Fibroblast of peridontal ligament (primary cell): ENCODE measurements at regions not wholly inside any gene's neighbourhood (a gene's known extent, or its start where the extent isn't known, plus 50 kb on each side); places are given as distances from the start of the nearest gene placed in this dataset.

Experiments used
- DNase-seq: peaks from one replicate; pipeline ENCODE4 v3.0.0-alpha.2; 2010; ENCODE audit errors: extremely low read depth

- no peak for DNase-seq
Observed at GRCh38 chr11:128328955-128329551, 258.3 kb downstream of the ETS1 start.

DNA sequence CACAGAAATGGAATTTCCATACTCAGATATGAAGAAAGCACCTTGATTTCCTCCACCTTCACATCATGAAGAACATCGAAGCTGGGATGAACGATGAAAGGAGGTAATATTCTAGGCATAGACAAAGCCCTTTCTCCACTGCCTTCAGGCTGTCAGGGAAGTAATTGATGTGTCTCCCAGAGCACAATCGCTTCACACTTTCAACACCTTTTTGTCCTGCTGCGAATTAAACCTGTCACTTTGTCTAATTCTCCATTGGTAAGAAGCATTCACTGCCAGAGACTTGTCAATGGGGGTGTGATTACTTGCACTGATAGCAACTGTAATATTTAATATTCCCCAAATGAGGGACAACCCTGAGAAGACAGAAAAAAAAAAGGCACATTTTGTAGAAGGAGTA, 260.1 kb downstream of the ETS1 start:
- DNase-seq, result no peak

GRCh38 chr11:128326791-128327190, 260.6 kb downstream of the ETS1 start:
- no peak for DNase-seq

- DNase-seq, result no peak
Observed at GRCh38 chr11:128324531-128325141, 262.7 kb downstream of the ETS1 start.

GRCh38 chr11:128324051-128324481, 263.3 kb downstream of the ETS1 start:
- DNase-seq, result no peak

- DNase-seq, result peak; percentile 49
Observed at GRCh38 chr11:128323381-128323780, 264.0 kb downstream of the ETS1 start.

DNA sequence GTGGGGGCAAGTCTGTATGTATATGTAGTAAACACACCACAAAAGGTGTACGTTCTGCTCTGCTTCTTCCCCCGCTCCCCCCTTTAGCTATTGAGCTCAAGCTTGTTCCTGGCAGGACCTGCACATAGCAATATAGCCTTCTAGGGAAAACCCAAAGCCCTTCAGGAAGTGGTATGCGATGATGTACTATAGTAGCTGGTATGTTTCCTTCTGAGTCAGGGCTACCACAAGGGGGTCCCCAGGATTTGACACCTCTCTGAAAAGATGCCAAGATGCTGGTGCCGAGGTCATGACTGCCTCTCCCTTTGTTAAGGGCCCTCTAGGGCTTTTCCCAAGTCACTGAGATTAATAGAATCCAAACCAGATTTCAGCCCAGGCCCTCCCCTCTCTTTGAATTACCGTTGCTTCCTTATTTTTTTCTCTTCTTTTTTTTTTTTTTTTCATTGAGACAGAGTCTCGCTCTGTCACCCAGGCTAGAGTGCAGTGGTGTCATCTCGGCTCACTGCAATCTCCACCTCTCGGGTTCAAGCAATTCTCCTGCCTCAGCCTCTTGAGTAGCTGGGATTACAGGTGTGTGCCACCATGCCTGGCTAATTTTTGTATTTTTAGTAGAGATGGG, 268.4 kb downstream of the ETS1 start:
- no peak for DNase-seq

GRCh38 chr11:128316541-128317227, 270.7 kb downstream of the ETS1 start:
- no peak for DNase-seq

DNA sequence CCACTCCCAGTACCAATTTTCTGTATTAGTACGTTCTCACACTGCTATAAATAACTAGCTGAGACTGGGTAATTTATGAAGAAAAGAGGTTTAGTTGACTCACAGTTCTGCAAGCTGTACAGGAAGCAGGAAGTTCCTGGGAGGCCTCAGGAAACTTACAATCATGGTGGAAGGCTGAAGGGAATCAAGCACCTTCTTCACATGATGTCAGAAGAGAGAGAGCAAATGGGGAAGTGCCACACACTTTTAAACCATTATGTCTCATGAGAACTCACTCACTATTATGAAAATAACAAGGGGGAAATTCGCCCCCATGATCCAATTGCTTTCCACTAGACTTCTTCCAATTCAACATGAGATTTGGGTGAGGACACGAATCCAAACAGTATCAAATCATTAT, 271.4 kb downstream of the ETS1 start:
- DNase-seq, result no peak

DNA sequence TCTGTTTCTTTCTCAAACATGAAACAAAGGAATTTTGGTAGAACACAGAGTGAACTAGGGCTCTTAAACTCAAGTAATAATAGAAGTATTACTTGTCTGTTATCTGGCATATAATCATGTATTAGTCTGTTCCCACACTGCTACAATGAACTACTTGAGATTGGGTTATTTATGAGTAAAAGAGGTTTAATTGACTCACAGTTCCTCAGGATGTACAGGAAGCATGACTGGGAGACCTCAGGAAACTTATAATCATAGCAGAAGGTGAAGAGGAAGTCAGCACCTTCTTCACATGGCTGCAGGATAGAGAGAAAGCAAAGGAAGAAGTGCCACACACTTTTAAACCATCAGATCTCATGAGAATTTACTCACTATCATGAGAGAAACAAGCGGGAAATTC, 273.4 kb downstream of the ETS1 start:
- DNase-seq, result no peak

GRCh38 chr11:128311742-128312719, 275.3 kb downstream of the ETS1 start:
- no peak for DNase-seq

DNA sequence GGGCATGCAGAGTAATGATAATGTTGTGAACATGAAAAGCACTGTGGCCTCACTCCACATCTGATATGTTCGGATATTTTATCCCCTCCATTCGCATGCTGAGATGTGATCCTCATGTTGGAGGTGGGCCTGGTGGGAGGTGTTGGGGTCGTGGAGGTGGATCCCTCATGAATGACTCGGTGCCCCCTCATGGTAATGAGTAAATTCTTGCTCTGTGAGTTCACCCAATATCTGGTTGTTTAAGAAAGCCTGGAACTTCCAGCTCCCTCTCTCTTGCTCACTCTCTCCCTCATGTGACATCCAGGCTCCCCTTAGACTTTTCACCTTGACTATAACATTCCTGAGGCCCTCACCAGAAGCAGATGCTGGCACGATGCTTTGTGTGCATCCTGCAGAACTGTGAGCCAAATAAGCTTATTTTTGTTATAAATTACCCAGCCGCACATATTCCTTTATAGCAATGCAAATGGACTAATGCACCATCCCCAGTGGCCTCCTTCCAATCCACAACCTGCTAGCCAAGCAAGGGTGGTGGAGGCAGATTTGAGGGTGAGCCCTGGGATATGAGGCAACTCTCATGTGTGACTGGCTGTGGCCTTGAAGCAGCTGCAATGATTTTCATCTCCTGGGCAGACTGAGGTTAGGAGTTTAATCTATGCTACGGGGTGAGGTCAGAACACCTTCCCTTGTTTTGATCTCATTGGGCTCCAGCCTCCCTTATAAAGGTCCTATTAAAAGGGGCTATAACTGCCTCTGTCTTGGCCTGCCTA, 276.5 kb downstream of the ETS1 start:
- no peak for DNase-seq

DNA sequence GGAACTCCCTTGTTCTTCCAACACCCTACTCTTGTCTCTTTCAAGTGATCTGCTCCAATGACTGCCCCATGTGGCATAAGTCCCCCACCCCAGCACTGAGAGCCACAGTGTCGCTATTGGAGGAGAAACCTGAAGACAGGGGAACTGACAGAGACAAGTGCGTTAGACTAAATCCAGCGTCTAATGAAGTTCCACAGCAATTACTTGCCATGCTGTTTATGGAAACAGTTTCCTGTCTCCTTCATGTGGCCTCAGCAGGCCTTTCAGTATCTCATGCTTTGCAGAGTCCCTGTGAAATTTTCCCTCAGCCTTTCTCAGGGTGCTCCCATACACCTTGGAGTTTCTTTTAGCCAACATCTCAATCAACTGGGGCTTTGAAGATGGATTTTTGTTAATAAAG, 277.4 kb downstream of the ETS1 start:
- DNase-seq, result no peak

GRCh38 chr11:128308794-128309193, 278.6 kb downstream of the ETS1 start:
- DNase-seq, result no peak

- no peak for DNase-seq
Observed at GRCh38 chr11:128305588-128305987, 281.8 kb downstream of the ETS1 start.

DNA sequence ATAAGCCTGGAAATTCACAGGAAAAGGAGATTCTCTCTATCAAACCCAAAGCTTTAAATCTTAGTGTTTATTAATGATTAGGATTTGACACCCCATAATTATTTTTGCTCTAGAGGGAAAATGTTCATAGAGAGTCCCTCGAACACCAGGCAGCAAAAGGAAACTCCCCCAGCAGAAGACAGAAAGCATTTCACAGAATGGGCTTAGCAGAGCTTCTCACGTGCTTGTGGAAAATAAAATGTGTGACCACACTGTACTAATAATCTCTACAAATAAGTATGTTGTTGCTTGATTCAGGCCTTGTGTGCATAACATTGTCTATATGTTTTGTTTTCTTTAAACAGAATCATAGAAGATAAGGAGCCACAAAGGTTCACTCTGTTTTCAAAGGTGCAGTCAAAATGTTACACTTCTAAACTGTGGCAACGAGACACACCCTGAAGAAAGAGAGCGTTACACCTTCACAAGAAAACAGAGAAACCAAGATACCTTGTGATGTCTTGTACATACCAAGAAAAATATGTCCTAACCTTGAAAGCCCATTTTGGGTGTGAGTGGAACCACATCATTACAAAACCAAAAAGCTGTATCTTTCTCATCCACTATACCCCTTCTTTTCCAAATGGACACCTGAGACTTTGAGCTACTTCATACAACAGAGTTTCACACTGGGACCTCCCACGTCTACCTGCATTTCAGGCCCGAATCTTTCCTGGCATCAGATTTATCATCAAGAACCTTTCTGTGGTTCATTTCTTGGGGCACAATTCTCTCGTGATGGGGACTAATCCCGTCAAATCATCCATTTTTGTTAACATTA, 282.5 kb downstream of the ETS1 start:
- DNase-seq, result no peak

DNA sequence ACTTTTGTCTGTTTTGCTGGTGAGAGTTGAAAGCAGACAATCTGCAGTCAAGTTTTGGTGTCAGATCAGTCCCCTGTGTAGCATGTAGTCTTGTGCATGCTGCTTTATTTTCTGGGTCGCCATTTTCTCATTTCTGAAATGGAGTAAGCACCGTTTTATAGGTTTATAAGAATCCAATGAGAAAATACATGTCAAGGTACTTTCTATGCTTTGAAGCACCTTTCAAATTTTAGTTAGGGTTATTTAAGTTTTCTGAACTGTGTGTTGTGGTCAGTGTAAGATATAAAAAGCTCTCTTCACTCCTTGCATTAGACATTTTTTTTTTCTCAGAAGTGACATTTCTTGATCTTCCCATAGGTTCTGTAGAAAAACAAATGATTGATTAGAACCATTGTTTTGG, 283.2 kb downstream of the ETS1 start:
- no peak for DNase-seq

GRCh38 chr11:128303383-128303782, 284.0 kb downstream of the ETS1 start:
- DNase-seq, result no peak

GRCh38 chr11:128302425-128303186, 284.8 kb downstream of the ETS1 start:
- no peak for DNase-seq
